Pancreas (tissue), 10 donors: ENCODE measurements at regions not wholly inside any gene's neighbourhood (a gene's known extent, or its start where the extent isn't known, plus 50 kb on each side); places are given as distances from the start of the nearest gene placed in this dataset.

ENCODE experiments used
- ATAC-seq, 4 donors: fragments of 200-7000 bp; cut with Tn5 transposase; one replicate each; pipeline versions ENCODE4 v1.8.0 to v1.9.1; 2020; ENCODE audit warnings: mild to moderate bottlenecking in 4 of 4, moderate library complexity in 4 of 4
- DNase-seq, 6 donors: peaks; one replicate each; pipeline ENCODE4 v3.0.0-alpha.2; 2020
- FAIRE-seq: peaks from 2 replicates; lab custom pipeline; 2012; peaks lifted over from hg19 to GRCh38; lab: Jason Lieb, UNC
- H3K27ac ChIP-seq, 4 donors: fragments of 200-600 bp; sonication (generic); 1 replicate in 3 of 4; 2 replicates in 1 of 4; pipeline versions ENCODE4 v1.5.0 to v1.8.0; 2020
- H3K27me3 ChIP-seq, 4 donors: fragments of 200-600 bp; one replicate each; pipeline ENCODE4 v1.8.0; 2021
- H3K36me3 ChIP-seq, 3 donors: fragments of 200-600 bp; sonication (generic) in 1 of 3; one replicate each; pipeline versions ENCODE4 v1.5.0 to v1.8.0; 2020 to 2021
- H3K4me1 ChIP-seq, 3 donors: fragments of 200-600 bp; one replicate each; pipeline ENCODE4 v1.8.0; 2021
- H3K4me3 ChIP-seq, 4 donors: fragments of 200-600 bp; sonication (generic) in 2 of 4; one replicate each; pipeline versions ENCODE4 v1.5.0 to v1.8.0; 2020 to 2021
- H3K9me3 ChIP-seq, 4 donors: fragments of 200-600 bp; one replicate each; pipeline ENCODE4 v1.8.0; 2021
- WGBS, 2 donors: extraction: QIAGEN DNeasy Blood & Tissue Kit; methylation state at CpG; one replicate each; pipeline ENCODE4 v1.1.7; 2013; 5-methylcytosine and 5-hydroxymethylcytosine counted together
- intact Hi-C, 3 donors: fragments of 100-400 bp; cut with DNase I; formaldehyde crosslinking; loops; one replicate each; pipeline versions ENCODE4 v1.11.1 to v1.14.2; 2022
- TF ChIP-seq, protein P1 (sequence below), 4 donors: fragments of 200-600 bp; sonication (generic) in 3 of 4; IDR thresholded peaks; one replicate each; pipeline versions ENCODE4 v1.5.0 to v1.8.0; 2021; ENCODE audit warnings: antibody characterized with exemption in 4 of 4
- donor health status: healthy with polysubstance abuse.
- donor health status: DM: no; HTN: no; CAD: no; lungs with moderate emphysema.
- donor health status: DM: no; HTN: no; CAD: no.
- donor health status: control.
- donor health status: control.
- donor health status: Bipolar disorder and iron deficiency.
- donor health status: DM: yes; HTN: yes; CAD: no.
- donor health status: DM: no; HTN: no; CAD: no.
- donor health status: DM: no; HTN: no; CAD: no.
- donor health status: DM: yes; HTN: yes; CAD: no.

DNA sequence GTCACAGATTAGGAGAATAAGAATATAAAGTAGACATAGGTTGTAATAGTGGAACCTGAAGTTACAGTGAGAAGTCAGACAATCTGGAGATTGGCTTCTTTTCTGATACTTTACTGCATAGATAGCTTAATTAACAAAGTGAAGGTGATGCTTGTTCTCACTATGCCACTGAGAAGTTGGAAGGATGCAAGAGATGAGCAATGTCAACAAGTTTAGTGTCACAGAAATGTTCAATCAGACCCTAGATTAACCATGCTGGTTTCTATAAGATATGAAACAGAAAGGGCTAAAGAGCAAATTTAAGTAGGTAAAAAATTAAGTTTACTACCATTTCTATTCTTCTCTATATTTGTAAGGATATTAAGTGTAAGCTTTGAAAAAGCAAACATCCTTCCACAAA lies 838.6 kb upstream of the SORCS1 start:
- Histone ChIP-seq H3K27ac (no peak overlapping the region), H3K4me3 (no peak overlapping the region), H3K4me1 (no peaks in the 10 kb centered on the region), H3K9me3 (no peaks in the 10 kb centered on the region), H3K27me3 (no peaks in the 10 kb centered on the region), H3K36me3 (no peaks in the 10 kb centered on the region)
- no peak for FAIRE-seq
- DNase-seq = no peak
- ATAC-seq = no peak
- TF ChIP-seq, protein P1, sequence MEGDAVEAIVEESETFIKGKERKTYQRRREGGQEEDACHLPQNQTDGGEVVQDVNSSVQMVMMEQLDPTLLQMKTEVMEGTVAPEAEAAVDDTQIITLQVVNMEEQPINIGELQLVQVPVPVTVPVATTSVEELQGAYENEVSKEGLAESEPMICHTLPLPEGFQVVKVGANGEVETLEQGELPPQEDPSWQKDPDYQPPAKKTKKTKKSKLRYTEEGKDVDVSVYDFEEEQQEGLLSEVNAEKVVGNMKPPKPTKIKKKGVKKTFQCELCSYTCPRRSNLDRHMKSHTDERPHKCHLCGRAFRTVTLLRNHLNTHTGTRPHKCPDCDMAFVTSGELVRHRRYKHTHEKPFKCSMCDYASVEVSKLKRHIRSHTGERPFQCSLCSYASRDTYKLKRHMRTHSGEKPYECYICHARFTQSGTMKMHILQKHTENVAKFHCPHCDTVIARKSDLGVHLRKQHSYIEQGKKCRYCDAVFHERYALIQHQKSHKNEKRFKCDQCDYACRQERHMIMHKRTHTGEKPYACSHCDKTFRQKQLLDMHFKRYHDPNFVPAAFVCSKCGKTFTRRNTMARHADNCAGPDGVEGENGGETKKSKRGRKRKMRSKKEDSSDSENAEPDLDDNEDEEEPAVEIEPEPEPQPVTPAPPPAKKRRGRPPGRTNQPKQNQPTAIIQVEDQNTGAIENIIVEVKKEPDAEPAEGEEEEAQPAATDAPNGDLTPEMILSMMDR (IDR thresholded peaks at IDR 0.05) = no peak
- intact Hi-C loops = no loop called here

DNA sequence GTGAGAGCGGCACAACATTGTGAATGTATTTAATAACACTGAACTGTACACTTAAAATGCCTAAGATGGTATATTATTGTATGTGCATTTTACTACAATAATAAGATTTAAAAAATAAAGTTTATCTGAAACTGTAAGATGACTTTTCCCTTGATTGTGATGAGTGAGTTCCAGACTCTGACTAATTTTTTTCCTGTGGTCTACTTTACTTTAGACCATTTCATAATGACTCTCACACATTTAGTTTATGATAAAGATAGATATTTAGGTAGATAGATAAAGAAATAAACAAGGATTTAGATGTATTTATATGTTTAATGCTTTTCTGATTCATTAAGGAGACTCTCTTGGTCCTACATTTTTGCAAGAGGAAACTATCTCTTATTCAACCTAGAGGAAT lies 835.9 kb upstream of the SORCS1 start:
- 82 to 86% methylated on average over 1 of the region's 1 CpG for WGBS, 2 donors
- ATAC-seq (no peak), FAIRE-seq (no peak), DNase-seq (no peak)
- no peaks in the 10 kb centered on the region for H3K9me3 ChIP-seq
- TF ChIP-seq, protein P1 (IDR thresholded peaks at IDR 0.05) = no peak
- no peaks in the 10 kb centered on the region for H3K4me1 ChIP-seq
- no peak overlapping the region for H3K27ac ChIP-seq
- intact Hi-C loops = no loop called here
- H3K4me3 ChIP-seq = no peak overlapping the region
- no peaks in the 10 kb centered on the region for H3K27me3 ChIP-seq
- no peaks in the 10 kb centered on the region for H3K36me3 ChIP-seq

DNA sequence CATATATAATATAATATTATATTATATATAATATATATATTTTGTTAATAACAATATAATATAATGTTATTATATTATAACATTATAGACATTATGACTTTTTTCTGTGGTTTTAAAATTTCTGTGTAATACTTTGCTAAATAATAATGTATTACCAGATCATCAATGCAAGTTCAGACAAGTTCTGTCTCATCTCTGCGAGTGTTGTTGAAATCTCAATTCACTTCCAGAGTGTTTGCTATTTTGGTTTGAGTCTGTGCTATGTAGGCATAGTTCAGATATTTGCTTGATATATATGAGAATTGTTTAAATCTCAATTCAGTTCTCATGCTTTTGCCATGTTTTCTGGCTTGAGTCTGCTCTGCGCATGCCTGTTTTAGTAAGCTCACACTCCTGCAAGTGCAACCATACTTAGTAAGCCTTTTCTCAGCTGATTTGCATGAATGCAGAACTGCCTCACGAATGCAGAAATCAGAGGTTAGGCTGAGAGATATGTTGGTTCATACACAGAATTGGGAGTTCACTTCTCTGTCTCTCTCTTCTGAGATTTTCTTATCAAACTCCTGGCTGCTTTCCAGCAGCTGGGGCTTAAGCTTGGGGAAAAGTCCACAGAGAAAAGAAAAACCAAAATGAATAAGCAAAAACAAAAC lies 830.2 kb upstream of the SORCS1 start:
- DNase-seq (no peak), ATAC-seq (no peak), FAIRE-seq (no peak)
- intact Hi-C loops = no loop called here
- H3K4me1 ChIP-seq = no peaks in the 10 kb centered on the region
- no peaks in the 10 kb centered on the region for H3K9me3 ChIP-seq
- H3K27ac ChIP-seq = no peak overlapping the region
- no peaks in the 10 kb centered on the region for H3K27me3 ChIP-seq
- no peaks in the 10 kb centered on the region for H3K36me3 ChIP-seq
- TF ChIP-seq, protein P1 (IDR thresholded peaks at IDR 0.05) = no peak
- H3K4me3 ChIP-seq = no peak overlapping the region
- 58 to 61% methylated on average over 3 of the region's 3 CpGs for WGBS, 2 donors

DNA sequence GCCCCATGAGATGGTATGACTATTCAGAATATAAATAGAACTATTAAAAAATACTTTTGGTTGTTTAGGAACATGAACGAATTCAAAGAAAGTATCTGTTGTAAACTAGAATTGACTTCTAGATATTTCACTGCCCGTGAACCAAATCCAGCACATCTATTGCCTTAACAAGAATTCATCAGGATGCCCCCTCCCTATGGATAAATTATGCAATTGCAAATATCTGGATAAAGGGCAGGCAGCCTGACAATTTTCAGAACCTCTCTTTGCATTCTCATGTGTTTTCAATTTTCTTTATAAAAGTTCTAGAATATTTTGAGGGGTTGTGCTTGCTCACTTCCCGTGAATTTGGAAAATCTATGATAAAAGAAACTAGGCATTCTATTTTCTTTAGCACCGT lies 822.1 kb upstream of the SORCS1 start:
- ATAC-seq (no peak), FAIRE-seq (no peak), DNase-seq (no peak)
- no peaks in the 10 kb centered on the region for H3K27me3 ChIP-seq
- H3K36me3 ChIP-seq = no peaks in the 10 kb centered on the region
- WGBS, 2 donors = 54 to 65% methylated on average over 4 of the region's 4 CpGs
- H3K4me3 ChIP-seq = no peak overlapping the region
- H3K9me3 ChIP-seq = no peaks in the 10 kb centered on the region
- no peak overlapping the region for H3K27ac ChIP-seq
- H3K4me1 ChIP-seq = no peaks in the 10 kb centered on the region
- intact Hi-C loops = no loop called here
- TF ChIP-seq, protein P1 (IDR thresholded peaks at IDR 0.05) = no peak

DNA sequence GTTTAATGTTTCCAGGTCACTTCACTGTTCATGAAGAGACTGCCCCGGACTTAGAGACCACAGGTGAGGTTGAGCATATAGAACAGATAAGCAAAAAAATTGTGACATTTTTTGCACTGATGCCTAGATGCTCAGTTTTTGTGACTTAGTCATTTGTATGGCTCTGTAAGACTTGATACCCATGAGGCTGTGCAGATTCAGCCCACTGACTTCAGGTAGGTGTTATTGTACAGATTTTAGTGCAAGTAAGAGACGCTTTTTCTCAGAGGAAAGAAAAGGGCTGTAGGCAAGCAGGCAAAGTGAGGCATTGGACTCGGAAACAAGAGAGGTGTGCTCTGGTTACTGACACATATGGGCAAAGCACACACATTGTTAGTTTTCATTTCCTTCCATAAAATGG lies 820.1 kb upstream of the SORCS1 start:
- Histone ChIP-seq H3K36me3 (no peaks in the 10 kb centered on the region), H3K27ac (no peak overlapping the region), H3K9me3 (no peaks in the 10 kb centered on the region), H3K4me1 (no peaks in the 10 kb centered on the region), H3K4me3 (no peak overlapping the region), H3K27me3 (no peaks in the 10 kb centered on the region)
- 63 to 80% methylated on average over 3 of the region's 3 CpGs for WGBS, 2 donors
- FAIRE-seq (no peak), DNase-seq (no peak), ATAC-seq (no peak)
- TF ChIP-seq, protein P1 (IDR thresholded peaks at IDR 0.05) = no peak
- intact Hi-C loops = no loop called here
